ENCODE measurements at regions not wholly inside any gene's neighbourhood (a gene's known extent, or its start where the extent isn't known, plus 50 kb on each side); places are given as distances from the start of the nearest gene placed in this dataset.

GRCh38 chr1:244970744-244971551 is 106.6 kb upstream of the HNRNPU start:
- H3K4me3 ChIP-seq: peak overlapping the region; percentile 53
- peak overlapping the region; percentile 93 for H2AFZ ChIP-seq (ENCODE audit: low read depth, low read length)
- no peaks in the 10 kb centered on the region for H3K9me3 ChIP-seq (replicated peaks; ENCODE audit: control insufficient read depth, insufficient read depth, low read depth, low read length)
- intact Hi-C loops (cut with micrococcal nuclease) (loop anchor here (1.0 to 5.0 kb wide), 5 partner anchors 71 to 319 kb away; partner anchors contain the start of genes DESI2 and HNRNPU), in situ Hi-C loops (cut with MboI) (loop anchor here (5.0 kb wide), 1 partner anchor 76 kb away; no protein-coding TSS in a partner anchor)
- no peaks in the 10 kb centered on the region for H4K20me1 ChIP-seq (replicated peaks; ENCODE audit: control insufficient read depth, insufficient read depth, low read length)
- CTCF ChIA-PET (ENCODE audit: low intra/inter-chr PET ratio): interaction anchor here (0.7 to 1.3 kb wide), 3 partner anchors 71 to 911 kb away, joined by 3 to 4 read pairs (median 3); no protein-coding TSS in a partner anchor
- FAIRE-seq (peak; percentile 76), DNase-seq (ENCODE audit: extremely low read depth in 1 of 4, low spot score in 3 of 4) (peak in 3 of 4 experiments; percentile 87 to 99 (median 90)), ATAC-seq (peak; percentile 83)
- H3K36me3 ChIP-seq (ENCODE audit: control insufficient read depth, insufficient read depth, low read length): peaks cover 5% of the 10 kb centered on the region; the same call in 1 of the 3 replicates
- H3K27ac ChIP-seq (ENCODE audit: extremely low read depth, low read depth, low read length): peak overlapping the region; percentile 95
- no peaks in the 10 kb centered on the region for H3K9me1 ChIP-seq (ENCODE audit: control insufficient read depth, insufficient read depth, low read length)
- under 1% methylated on average over 57 of the region's 67 CpGs for WGBS (ENCODE audit: insufficient coverage, low coverage, missing lambda C conversion rate)
- H3K9ac ChIP-seq (ENCODE audit: insufficient read depth in 1 of 2, low read depth in 2 of 2, low read length in 2 of 2): peak overlapping the region; percentile 95 to 96
- peak overlapping the region; percentile 80 for H3K4me2 ChIP-seq (ENCODE audit: insufficient read depth, low read length)
- H3K27me3 ChIP-seq (ENCODE audit: control insufficient read depth in 2 of 2, insufficient read depth in 2 of 2, low read length in 2 of 2): no peaks in the 10 kb centered on the region
- peaks cover 29% of the 10 kb centered on the region for H3K79me2 ChIP-seq (ENCODE audit: control insufficient read depth, insufficient read depth, low read length)
- POLR2A ChIA-PET: interaction anchor here (0.5 to 3.5 kb wide), 9 partner anchors 12 to 318 kb away, joined by 3 to 17 read pairs (median 4); partner anchors contain the start of genes COX20 and HNRNPU
- TSS peak; percentile 84 for BruUV-seq (replicated peaks)
- peaks cover 10 to 21% of the 10 kb centered on the region in 2 experiments; a peak in 4 of 5 replicates for H3K4me1 ChIP-seq (replicated peaks in 1 of 2; ENCODE audit: control insufficient read depth in 2 of 2, insufficient read depth in 2 of 2, low read length in 2 of 2)
- TF ChIP-seq ZNF511 (CRISPR knock-in tag; IDR thresholded peaks at IDR 0.05) (peak; percentile 31; the same call in 1 of the 2 replicates), ASH1L (IDR thresholded peaks at IDR 0.05; ENCODE audit: borderline replicate concordance, low read depth, partially characterized antibody) (no peak), ZNF263 (CRISPR knock-in tag; IDR thresholded peaks at IDR 0.05; ENCODE audit: borderline replicate concordance) (peak; percentile 98), SMAD3 (CRISPR knock-in tag; conservative IDR thresholded peaks at IDR 0.05) (peak; percentile 81; the same call in 1 of the 2 replicates), SETDB1 (IDR thresholded peaks at IDR 0.05; ENCODE audit: low read length) (peak; percentile 52), ELF4 (CRISPR knock-in tag; IDR thresholded peaks at IDR 0.05) (peak; percentile 55; the same call in 1 of the 2 replicates), PHTF2 (CRISPR knock-in tag; IDR thresholded peaks at IDR 0.05) (no peak), POLR2G (IDR thresholded peaks at IDR 0.05; ENCODE audit: low read depth, low read length) (peak; percentile 93), TGIF2 (CRISPR knock-in tag; IDR thresholded peaks at IDR 0.05) (0 out of 2 replicates have a peak, but pooled peaks have one; percentile 60), SMARCB1 (IDR thresholded peaks at IDR 0.05; ENCODE audit: insufficient read length, low read depth) (no peak), PHF20 (IDR thresholded peaks at IDR 0.05; ENCODE audit: partially characterized antibody) (peak; percentile 94), U2AF2 (optimal IDR thresholded peaks at IDR 0.05; ENCODE audit: low read depth, low read length) (no peak), ZNF830 (CRISPR knock-in tag; IDR thresholded peaks at IDR 0.05) (peak; percentile 78; the same call in 1 of the 2 replicates), DDX20 (tag; IDR thresholded peaks at IDR 0.05; ENCODE audit: low read depth) (no peak), THRAP3 (IDR thresholded peaks at IDR 0.05; ENCODE audit: borderline replicate concordance) (0 out of 2 replicates have a peak, but pooled peaks have one; percentile 58), SMARCA4 (IDR thresholded peaks at IDR 0.05) (no peak; the same call in 1 of the 2 replicates), RB1 (IDR thresholded peaks at IDR 0.05; ENCODE audit: low read depth) (peak; percentile 97)
- TF ChIP-seq, protein P1, sequence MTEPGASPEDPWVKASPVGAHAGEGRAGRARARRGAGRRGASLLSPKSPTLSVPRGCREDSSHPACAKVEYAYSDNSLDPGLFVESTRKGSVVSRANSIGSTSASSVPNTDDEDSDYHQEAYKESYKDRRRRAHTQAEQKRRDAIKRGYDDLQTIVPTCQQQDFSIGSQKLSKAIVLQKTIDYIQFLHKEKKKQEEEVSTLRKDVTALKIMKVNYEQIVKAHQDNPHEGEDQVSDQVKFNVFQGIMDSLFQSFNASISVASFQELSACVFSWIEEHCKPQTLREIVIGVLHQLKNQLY (CRISPR knock-in tag; conservative IDR thresholded peaks at IDR 0.05): peak in 1 of 2 experiments; percentile 61; a peak in 1 of 4 replicates
- TF ChIP-seq, protein P2, sequence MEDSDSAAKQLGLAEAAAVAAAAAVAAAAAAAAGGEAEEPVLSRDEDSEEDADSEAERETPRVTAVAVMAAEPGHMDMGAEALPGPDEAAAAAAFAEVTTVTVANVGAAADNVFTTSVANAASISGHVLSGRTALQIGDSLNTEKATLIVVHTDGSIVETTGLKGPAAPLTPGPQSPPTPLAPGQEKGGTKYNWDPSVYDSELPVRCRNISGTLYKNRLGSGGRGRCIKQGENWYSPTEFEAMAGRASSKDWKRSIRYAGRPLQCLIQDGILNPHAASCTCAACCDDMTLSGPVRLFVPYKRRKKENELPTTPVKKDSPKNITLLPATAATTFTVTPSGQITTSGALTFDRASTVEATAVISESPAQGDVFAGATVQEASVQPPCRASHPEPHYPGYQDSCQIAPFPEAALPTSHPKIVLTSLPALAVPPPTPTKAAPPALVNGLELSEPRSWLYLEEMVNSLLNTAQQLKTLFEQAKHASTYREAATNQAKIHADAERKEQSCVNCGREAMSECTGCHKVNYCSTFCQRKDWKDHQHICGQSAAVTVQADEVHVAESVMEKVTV (CRISPR knock-in tag; IDR thresholded peaks at IDR 0.05): peak; percentile 44; the same call in 1 of the 2 replicates

Data from K562 (cell line).